Cardiac fibroblast (primary cell): ENCODE measurements at regions not wholly inside any gene's neighbourhood (a gene's known extent, or its start where the extent isn't known, plus 50 kb on each side); places are given as distances from the start of the nearest gene placed in this dataset.

Experiments used
- DNase-seq, 2 donors: peaks; one replicate each; pipeline versions ENCODE4 v3.0.0 to v3.0.0-alpha.2; 2010; ENCODE audit warnings: low read depth in 2 of 2
- H3K4me3 ChIP-seq, 2 donors: replicated peaks in 1 of 2; 1 replicate in 1 of 2; 2 replicates in 1 of 2; pipeline ENCODE4 v1.5.1; 2011; ENCODE audit warnings: low read depth in 2 of 2, low read length in 2 of 2, mild to moderate bottlenecking in 2 of 2, moderate library complexity in 1 of 2
- CTCF ChIP-seq: IDR thresholded peaks from one replicate; pipeline ENCODE4 v1.5.1; 2011; ENCODE audit warnings: low read depth, mild to moderate bottlenecking, low read length, inconsistent platforms

GRCh38 chr2:176820371-176820932, 392.1 kb upstream of the HNRNPA3 start:
- H3K4me3 ChIP-seq = no peak overlapping the region
- no peak for DNase-seq
- no peak for TF ChIP-seq CTCF

GRCh38 chr2:176821350-176821749, 391.2 kb upstream of the HNRNPA3 start:
- DNase-seq = no peak
- no peak for TF ChIP-seq CTCF
- H3K4me3 ChIP-seq = no peak overlapping the region

GRCh38 chr2:176822060-176822459, 390.5 kb upstream of the HNRNPA3 start:
- TF ChIP-seq CTCF = no peak
- no peak for DNase-seq
- no peak overlapping the region for H3K4me3 ChIP-seq

GRCh38 chr2:176826356-176826755, 386.2 kb upstream of the HNRNPA3 start:
- no peak for DNase-seq
- no peak overlapping the region for H3K4me3 ChIP-seq
- no peak for TF ChIP-seq CTCF

GRCh38 chr2:176826984-176827668, 385.5 kb upstream of the HNRNPA3 start:
- no peak for TF ChIP-seq CTCF
- DNase-seq = no peak
- H3K4me3 ChIP-seq = no peak overlapping the region

GRCh38 chr2:176830362-176830761, 382.2 kb upstream of the HNRNPA3 start:
- H3K4me3 ChIP-seq = no peak overlapping the region
- DNase-seq = no peak
- no peak for TF ChIP-seq CTCF

- no peak for TF ChIP-seq CTCF
- DNase-seq = no peak
- no peak overlapping the region for H3K4me3 ChIP-seq
These were observed 380.5 kb upstream of the HNRNPA3 start for GRCh38 chr2:176832086-176832485.
